GM18868 (cell line): ENCODE measurements at regions not wholly inside any gene's neighbourhood (a gene's known extent, or its start where the extent isn't known, plus 50 kb on each side); places are given as distances from the start of the nearest gene placed in this dataset.
"Not testable (repeated sequence)": the region's sequence is repeated elsewhere in the genome, so short reads cannot be mapped to it uniquely, and the experiment has no call there.

ENCODE experiments used
- ATAC-seq: cut with Tn5 transposase; IDR thresholded peaks from one replicate; pipeline ENCODE4 v1.9.1; 2021; ENCODE audit warnings: mild to moderate bottlenecking, moderate library complexity; ENCODE audit not compliant: unreplicated experiment

DNA sequence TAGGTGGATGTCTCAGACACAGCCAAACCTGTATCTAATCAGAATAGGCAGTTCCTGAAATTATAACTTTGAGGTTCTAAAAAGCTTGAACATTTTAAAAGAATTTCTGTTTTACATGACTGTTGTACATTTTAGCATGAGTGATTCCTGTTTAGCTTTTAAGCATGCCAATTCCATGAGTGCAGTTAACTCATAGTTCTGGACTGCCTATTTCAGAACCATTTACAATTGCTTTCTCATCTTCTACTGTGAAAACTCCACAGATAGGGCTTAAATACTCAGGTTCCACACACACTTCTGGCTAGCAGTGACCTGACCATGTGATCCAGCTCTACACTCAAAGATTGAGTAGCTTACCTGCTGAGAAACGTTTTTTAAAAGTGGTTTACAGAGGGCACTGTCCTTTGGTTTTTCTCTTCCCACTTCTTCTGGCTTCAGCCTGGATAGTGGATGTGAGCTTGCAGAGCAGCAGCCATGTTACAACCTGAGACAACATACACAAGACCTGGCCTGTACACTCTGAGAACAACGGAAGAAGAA is 280.8 kb downstream of the ANKRD50 start:
- no peak for ATAC-seq

DNA sequence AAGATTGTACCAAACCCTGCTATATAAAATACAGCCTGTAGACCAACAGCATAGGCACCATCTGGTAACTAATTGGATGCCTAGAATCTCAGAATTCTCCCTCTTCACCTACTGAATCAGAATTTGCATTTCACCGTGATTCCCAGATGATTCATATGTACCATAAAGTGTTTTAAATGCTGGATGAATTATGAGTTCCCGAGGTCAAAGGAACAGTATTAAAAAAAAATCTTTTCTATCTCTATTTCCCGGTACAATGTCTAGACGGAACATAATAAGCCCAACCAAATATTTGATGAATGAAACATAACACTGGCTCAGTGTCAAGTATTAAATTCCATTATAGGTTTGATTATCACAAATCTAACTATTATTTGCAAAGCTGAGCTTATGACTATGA is 280.0 kb downstream of the ANKRD50 start:
- no peak for ATAC-seq

DNA sequence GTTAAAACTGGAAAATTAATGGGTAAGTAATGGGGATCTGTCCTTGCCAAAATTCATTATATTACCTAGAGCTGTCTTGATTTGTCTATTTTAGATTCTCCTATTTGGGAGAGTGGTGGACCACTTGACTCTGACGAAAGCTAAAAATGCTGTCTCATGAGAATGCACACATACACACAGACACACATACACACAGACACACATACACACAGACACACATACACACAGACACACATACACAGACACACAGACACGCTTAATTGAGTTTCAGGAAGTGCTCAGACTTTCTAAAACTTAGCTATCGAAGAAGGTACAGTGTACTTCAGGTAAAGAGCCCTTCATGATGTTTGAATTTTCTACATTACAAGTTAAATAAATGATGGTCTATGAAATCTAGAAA is 279.5 kb downstream of the ANKRD50 start:
- no peak for ATAC-seq

DNA sequence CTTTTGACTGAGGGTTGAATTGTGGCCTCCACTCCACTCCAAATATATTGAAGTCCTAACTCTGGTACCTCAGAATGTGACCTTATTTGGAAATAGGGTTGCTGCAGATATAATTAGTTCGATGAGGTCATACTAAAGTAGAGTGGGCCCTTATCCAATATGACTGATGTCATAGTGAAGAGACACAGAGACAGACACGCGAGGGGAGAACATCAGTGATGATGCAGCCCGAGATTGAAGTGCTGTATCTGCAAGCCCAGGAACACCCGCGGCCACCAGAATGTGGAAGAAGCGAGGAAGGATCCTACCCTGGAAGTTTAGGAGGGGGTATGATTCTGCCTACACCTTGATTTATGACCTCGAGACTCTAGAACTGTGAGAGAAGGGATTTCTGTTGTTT is 279.0 kb downstream of the ANKRD50 start:
- no peak for ATAC-seq

DNA sequence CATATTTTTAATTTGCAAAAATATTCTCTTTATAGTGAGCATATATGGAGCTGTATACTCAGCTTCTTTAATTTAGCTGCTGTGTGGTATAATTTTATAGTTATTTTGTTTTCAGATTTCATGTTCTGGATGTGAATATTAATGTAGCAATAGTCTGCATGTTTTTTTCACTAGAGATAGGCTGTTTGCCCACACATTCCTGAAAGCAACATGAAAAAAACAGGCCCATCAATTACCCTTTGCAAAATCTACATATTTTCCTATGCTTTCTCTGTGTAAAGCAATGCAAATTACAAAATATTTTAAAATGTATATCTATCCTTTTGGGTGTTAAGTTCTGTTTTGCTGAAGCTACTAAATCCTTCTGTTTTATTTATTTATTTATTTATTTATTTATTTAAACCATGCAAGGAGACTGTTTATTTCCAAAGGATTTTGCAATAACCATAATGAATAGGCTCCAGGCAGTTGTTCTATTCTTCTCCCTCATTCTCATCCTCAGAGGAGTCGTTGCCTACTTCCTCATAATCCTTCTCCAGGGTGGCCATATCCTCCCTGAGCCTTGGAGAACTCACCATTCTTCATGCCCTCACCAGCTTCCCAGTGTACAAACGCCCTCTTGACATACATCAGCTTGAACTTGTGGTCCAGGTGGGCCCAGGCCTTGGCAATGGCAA is 277.1 kb downstream of the ANKRD50 start:
- ATAC-seq = no peak

DNA sequence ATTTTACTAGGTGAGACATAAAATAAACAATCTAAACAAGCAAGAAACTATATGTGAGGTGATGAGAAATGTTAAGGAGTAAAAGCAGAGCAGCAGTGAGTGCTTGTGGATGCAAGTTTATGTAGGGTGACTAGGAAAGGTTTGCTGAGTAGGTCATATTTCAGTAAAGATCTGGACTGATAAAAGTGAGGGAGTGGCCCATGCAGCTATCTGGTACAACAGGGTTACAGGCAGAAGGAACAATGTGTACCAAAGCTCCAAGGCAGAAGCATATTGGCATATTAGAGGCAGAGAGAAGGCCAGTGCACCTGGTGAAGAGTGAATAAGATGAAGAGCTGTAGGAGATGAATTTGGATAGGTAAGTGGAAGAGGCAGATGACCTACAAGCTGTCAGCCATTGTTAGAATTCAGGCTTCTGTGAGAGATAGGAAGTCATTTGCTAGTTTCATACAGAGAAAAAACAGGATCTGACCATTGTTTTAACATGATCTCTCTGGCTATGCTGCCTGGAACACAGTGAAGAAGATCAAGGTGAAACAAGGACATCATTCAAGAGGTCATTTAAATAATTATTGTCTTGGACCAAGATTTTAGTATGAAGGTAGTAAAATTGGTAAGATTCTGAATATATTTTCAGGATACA is 274.6 kb downstream of the ANKRD50 start:
- no peak for ATAC-seq

- no peak for ATAC-seq
Measured at GRCh38 chr4:124445071-124445470, 267.5 kb downstream of the ANKRD50 start.

DNA sequence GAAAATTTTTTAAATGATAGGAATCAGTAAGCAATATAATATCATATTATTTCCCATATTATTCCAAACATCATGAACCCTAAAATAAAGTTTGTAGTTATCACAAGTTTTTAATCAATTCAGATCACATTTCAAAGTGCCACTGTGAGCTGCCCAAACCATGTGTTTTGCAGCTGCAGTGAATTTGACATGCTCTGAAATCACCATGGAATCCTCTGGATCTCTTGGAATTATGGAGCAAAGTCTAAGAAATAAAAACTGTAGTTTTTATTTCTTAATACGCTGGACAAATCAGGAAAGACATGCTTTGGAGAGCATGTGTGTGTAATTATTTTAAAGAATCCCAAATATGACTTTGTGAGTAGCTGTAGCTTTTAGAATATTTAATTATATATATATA is 262.7 kb downstream of the ANKRD50 start:
- ATAC-seq = no peak

GRCh38 chr4:124450851-124451250 is 261.7 kb downstream of the ANKRD50 start:
- no peak for ATAC-seq

DNA sequence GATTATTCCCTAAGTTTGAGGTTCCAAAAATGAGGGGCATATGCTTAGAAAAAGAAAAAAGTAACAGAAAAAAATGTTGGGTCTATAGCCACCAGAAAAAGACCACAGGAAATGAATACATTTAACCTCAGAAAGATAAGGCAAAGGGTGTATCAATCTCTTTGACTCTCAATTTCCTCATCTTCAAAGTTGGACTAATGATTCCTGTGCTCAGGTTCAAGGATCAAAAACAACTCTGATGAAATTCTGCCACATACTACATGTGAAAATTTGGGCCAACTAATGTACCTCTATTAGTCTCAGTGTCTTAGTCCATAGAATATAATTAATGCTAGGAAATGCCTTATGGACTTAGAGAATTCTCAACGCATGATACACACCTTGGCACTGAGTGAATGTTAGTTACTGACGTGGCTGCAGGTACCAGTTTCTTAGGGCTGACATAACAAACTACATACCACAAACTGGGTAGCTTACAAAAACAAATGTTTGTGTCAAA is 257.7 kb downstream of the ANKRD50 start:
- no peak for ATAC-seq

DNA sequence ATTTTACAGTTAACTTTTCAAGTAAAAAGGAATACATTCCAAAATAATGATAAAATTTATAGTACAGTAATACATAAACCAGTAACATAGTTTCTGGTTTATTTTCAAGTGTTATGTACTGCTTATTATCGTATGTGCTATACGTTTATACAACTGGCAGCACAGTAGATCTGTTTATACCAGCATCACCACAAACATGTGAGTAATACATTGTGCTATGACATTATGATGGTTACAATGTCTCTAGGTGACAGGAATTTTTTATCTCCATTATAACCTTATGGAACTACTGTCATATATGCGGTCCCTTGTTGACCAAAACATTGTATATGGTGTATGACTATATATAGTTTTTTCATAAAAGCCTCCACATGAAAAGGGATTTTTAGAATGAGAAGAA is 256.9 kb downstream of the ANKRD50 start:
- no peak for ATAC-seq

DNA sequence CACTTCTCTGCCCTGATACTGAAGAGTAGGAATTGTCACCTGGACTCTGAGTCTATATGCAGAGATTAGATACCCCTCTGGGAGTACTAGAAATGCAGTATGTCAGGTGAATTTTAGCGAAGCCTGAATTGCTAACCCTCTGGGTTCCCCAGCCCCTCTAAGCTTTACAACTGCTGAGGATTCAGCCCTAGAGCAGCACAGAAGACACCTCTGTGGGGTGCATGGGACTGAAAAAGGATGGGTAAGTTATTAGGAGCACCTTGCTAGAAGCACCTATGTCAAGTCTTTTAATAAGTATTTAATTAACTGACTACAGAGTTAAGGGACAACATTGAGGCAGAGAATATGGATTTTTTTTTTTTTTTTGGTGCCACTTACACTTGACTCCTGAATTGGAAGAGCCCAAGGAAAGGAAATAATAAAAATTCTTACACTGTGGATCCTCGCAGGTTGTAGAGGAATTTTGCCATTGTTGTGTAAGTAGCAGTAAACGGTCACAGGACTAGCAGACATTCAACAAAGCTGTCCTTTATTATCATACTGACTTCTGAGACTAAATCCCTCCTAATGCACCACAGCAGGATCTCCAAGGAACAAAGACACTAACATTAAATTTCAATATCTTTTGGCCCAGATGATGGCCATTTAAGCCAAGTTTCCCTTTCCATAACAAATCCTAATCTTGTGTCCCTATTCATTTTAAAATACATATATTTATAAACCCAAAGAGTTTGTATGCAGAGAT is 253.2 kb downstream of the ANKRD50 start:
- no peak for ATAC-seq

- ATAC-seq = no peak
Measured at GRCh38 chr4:124459941-124460310, 252.6 kb downstream of the ANKRD50 start.

- ATAC-seq = not testable (repeated sequence)
Measured at GRCh38 chr4:124461592-124461991, 250.9 kb downstream of the ANKRD50 start.

GRCh38 chr4:124462954-124463828 is 249.3 kb downstream of the ANKRD50 start:
- ATAC-seq = no peak

DNA sequence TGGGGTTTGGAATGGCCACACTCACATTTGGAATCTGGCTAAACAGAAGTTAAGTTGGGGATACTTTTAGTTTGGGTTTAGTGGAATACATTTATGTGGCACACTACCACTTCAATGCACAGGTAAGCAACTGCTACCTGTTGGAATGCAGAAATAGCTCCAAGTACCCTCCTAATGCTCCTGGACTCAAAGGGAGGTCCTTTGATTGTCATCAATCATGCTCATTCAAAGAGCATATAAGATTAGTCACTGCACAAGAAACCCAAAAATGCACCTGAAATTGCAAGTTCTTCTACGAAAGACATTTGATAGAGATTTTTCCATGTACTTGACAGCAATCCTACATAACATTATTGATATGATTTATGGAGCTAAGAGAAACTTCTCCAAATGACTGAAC is 247.7 kb downstream of the ANKRD50 start:
- no peak for ATAC-seq

- ATAC-seq = no peak
Measured at GRCh38 chr4:124468360-124468759, 244.2 kb downstream of the ANKRD50 start.

DNA sequence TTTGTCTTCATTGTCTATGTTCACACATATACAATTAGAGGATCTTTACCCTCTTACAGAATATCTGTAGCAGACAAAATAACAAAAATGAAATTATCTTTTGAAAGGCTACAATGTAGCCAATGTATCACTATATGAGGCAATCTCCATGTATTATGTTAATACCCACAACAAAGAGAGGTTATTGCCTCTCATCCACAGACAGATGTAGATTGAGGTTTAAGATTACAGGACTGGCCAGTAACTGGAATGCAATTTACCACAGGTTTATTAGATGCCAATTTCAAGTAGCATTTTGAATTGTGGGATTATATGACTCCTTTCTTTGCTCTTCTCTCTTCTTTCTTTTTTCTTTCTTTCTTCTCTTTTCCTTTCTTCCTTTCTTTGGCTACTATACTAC is 242.6 kb downstream of the ANKRD50 start:
- ATAC-seq = no peak

DNA sequence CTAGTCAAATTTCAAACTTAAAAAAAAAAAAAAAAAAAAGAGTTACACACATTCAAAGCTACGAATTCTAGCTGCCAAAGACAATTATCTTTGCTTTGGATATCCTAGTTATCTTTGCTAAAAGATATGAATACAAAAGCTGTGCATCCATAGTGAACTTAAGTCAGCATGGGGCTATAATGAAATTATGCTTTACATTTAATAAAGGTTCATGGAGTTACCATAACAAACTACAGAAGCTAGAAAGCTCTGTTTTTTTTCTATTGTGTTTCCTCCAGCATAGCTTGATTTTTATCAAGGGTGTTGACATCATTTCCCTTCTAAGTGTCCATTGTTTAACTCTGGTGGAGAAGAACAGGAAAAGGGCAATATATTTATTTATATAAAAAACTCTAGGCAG is 234.1 kb downstream of the ANKRD50 start:
- ATAC-seq = no peak

GRCh38 chr4:124480061-124480460 is 232.5 kb downstream of the ANKRD50 start:
- ATAC-seq = no peak

- no peak for ATAC-seq
Measured at GRCh38 chr4:124481123-124481522, 231.4 kb downstream of the ANKRD50 start.
